ENCODE measurements at regions not wholly inside any gene's neighbourhood (a gene's known extent, or its start where the extent isn't known, plus 50 kb on each side); places are given as distances from the start of the nearest gene placed in this dataset.

- H3K27ac ChIP-seq, result no peak overlapping the region
- no peak for TF ChIP-seq CTCF (conservative IDR thresholded peaks at IDR 0.05)
These were observed 326.4 kb upstream of the KIF2B start for GRCh38 chr17:53496356-53496755.

GRCh38 chr17:53492532-53492931, 330.2 kb upstream of the KIF2B start:
- H3K27ac ChIP-seq, result no peak overlapping the region
- TF ChIP-seq CTCF (conservative IDR thresholded peaks at IDR 0.05), result no peak

- no peak for TF ChIP-seq CTCF (conservative IDR thresholded peaks at IDR 0.05)
- H3K27ac ChIP-seq, result no peak overlapping the region
These were observed 332.2 kb upstream of the KIF2B start for GRCh38 chr17:53490447-53490968.

- TF ChIP-seq CTCF (conservative IDR thresholded peaks at IDR 0.05), result no peak
These were observed 339.0 kb upstream of the KIF2B start for GRCh38 chr17:53483704-53484103.

GRCh38 chr17:53475002-53475401, 347.7 kb upstream of the KIF2B start:
- no peak for TF ChIP-seq CTCF (conservative IDR thresholded peaks at IDR 0.05)
- no peak overlapping the region for H3K27ac ChIP-seq

More at GRCh38 chr17:53483704-53484103, 339.0 kb upstream of the KIF2B start:
- H3K27ac ChIP-seq, result no peak overlapping the region

GRCh38 chr17:53472586-53472985, 350.1 kb upstream of the KIF2B start:
- no peak overlapping the region for H3K27ac ChIP-seq
- no peak for TF ChIP-seq CTCF (conservative IDR thresholded peaks at IDR 0.05)

- no peak overlapping the region for H3K27ac ChIP-seq
- TF ChIP-seq CTCF (conservative IDR thresholded peaks at IDR 0.05), result no peak
These were observed 351.2 kb upstream of the KIF2B start for GRCh38 chr17:53471514-53471913.
